ENCODE measurements at regions not wholly inside any gene's neighbourhood (a gene's known extent, or its start where the extent isn't known, plus 50 kb on each side); places are given as distances from the start of the nearest gene placed in this dataset.

GRCh38 chr7:70857793-70858545 lies 274.0 kb upstream of the GALNT17 start (continued):
- TF ChIP-seq RBBP5 (IDR thresholded peaks at IDR 0.05; ENCODE audit: borderline replicate concordance, low read depth, low read length): no peak
- peak in 1 of 2 experiments; percentile 38; a peak in 1 of 4 replicates for TF ChIP-seq HDAC2 (IDR thresholded peaks at IDR 0.05; ENCODE audit: borderline replicate concordance in 1 of 2, low read depth in 2 of 2, low read length in 2 of 2)
- peak; percentile 40; the same call in 1 of the 2 replicates for TF ChIP-seq KDM1A (IDR thresholded peaks at IDR 0.05; ENCODE audit: borderline replicate concordance, low read length)
- TF ChIP-seq RAD21 (IDR thresholded peaks at IDR 0.05 in 1 of 2, conservative IDR thresholded peaks at IDR 0.05 in 1 of 2; ENCODE audit: low read depth in 2 of 2, low read length in 2 of 2): peak; percentile 13 to 19; a peak in 2 of 4 replicates
- no peak for TF ChIP-seq SP2 (IDR thresholded peaks at IDR 0.05; ENCODE audit: low read length)
- TF ChIP-seq KDM4A (IDR thresholded peaks at IDR 0.05; ENCODE audit: low read depth, low read length, severe bottlenecking): no peak
- no peak for TF ChIP-seq NANOG (IDR thresholded peaks at IDR 0.05; ENCODE audit: insufficient read depth, low read depth, low read length, poor library complexity, severe bottlenecking)
- no peak for TF ChIP-seq NRF1 (IDR thresholded peaks at IDR 0.05; ENCODE audit: low read depth, low read length)
- TF ChIP-seq CHD7 (IDR thresholded peaks at IDR 0.05; ENCODE audit: insufficient replicate concordance, low read length): peak; percentile 35

Measured in H1 (cell line).